Neural progenitor cell (in vitro differentiated cells): ENCODE measurements at regions not wholly inside any gene's neighbourhood (a gene's known extent, or its start where the extent isn't known, plus 50 kb on each side); places are given as distances from the start of the nearest gene placed in this dataset.

ENCODE experiments used
- CTCF ChIP-seq: fragments of 200-600 bp; sonication (generic); IDR thresholded peaks from 2 replicates; pipeline ENCODE4 v1.5.1; 2017; ENCODE audit warnings: antibody characterized with exemption, mild to moderate bottlenecking
- EZH2 ChIP-seq: fragments of 200-600 bp; sonication (generic); IDR thresholded peaks from 2 replicates; pipeline ENCODE4 v1.6.1; 2017; ENCODE audit warnings: antibody characterized with exemption, mild to moderate bottlenecking, moderate library complexity
- EZH2phosphoT487 ChIP-seq: fragments of 200-600 bp; sonication (generic); IDR thresholded peaks from 2 replicates; pipeline ENCODE4 v1.6.1; 2017; ENCODE audit warnings: antibody characterized with exemption

DNA sequence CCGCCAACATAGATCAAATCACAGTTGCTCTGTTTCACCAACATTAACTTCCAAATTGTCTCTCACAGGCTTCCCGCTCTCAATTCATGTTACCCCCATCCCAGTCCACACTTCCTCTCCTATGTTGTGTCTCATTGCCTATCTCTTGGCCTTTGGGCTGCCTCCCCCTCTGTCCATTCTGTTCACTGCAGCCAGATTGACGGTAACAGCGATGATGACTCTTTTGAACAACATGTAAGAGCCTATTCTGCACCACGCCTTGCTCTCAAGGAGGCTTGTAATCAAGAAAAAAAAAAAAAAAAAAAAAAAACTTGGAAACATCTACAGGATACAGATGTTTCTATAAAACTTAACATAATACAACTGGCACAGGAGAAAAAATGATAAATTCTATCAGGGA, 77.3 kb upstream of the RMDN2 start:
- TF ChIP-seq CTCF (no peak), EZH2 (no peak), EZH2phosphoT487 (no peak)
